GM21447 (cell line): ENCODE measurements at regions not wholly inside any gene's neighbourhood (a gene's known extent, or its start where the extent isn't known, plus 50 kb on each side); places are given as distances from the start of the nearest gene placed in this dataset.
"Not testable (repeated sequence)": the region's sequence is repeated elsewhere in the genome, so short reads cannot be mapped to it uniquely, and the experiment has no call there.

ENCODE experiments used
- ATAC-seq: cut with Tn5 transposase; IDR thresholded peaks from one replicate; pipeline ENCODE4 v1.9.1; 2021; ENCODE audit not compliant: unreplicated experiment

DNA sequence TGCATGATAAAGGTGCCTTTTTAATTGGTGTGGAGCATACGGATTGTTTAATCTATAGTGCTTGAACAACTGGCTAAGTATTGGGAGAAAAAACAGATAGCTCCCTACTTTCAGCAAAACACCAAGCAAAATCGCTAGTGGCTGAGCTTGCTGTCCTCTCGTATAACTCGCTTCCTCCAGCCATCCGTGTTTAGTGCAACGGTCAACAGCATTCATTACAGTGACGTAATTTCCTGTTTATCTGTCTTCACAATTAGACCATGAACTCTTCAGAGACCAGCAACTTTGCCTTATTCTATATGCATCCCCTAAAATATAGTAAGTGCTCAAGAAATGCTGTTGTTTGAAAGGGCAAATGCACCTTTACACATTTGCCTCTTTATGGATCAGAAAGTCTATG, 511.9 kb downstream of the HAPSTR1 start:
- no peak for ATAC-seq

DNA sequence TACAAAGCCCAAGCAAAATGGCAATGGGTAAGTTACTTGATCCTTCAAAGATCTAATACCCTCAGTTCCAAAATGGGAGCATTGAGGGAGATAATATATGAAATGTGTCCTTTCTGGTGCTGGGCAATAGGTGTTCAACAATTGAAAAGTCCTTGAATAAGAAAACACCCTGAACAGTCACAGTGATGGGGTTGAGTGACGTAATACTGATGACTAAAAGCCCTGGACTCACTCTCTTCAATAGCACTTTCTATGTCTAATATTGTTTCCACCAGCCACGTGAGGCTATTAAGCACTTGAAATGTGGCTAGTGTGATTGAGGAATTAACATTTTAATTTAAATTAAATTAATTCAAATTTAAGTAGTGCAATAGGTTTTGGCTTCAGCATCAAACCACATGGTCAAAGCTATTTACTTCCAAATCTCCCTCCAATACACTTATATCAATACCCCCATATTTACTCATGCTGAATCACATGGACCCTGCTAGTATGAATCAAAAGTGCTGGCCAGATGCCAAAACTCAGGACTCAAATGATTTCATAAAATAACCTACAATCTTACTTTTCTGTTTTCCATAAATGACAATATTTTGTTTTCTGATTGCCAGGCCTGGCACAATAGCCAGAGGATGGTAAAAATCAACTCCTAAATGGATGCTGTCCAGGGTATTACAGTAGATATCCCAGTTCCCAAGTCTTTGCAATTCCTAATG, 516.2 kb downstream of the HAPSTR1 start:
- ATAC-seq = no peak

DNA sequence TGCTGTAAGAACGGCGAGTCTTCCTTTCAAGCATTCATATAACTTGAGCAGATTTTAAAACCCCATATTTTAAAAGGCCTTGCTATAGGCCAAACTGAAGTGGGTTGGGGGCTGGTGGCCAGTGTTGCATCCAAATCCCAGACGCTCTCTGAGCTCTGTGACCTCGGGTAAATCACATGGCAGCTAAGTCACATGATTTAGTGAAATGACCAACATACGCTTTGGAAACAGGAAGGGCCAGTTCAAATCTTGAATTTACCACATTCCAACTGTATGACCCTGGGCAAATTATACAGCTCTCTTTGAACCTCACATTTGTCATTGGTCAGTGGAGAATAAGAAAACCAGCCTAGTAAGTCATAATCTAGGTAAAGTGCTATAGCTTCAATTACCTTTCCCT, 519.3 kb downstream of the HAPSTR1 start:
- ATAC-seq = no peak

DNA sequence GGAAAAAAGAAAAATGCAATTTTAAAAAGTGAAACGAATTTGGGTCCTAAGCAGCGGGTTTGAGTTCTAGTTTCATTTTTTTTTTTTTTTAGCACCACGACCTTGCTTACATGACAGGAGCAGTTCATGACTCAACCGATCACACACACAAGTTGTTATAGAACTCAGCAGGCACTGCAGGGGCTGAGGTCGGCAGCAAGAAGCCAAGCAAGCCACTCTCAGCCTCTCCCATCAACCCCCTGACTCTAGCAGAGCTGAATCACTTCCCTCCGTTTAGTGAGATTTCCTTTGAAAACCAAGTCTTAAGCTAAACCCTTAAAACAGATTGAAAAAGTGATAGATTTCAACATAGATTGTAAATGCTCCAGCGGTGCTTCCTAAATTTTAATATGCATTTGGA, 520.8 kb downstream of the HAPSTR1 start:
- ATAC-seq = no peak

DNA sequence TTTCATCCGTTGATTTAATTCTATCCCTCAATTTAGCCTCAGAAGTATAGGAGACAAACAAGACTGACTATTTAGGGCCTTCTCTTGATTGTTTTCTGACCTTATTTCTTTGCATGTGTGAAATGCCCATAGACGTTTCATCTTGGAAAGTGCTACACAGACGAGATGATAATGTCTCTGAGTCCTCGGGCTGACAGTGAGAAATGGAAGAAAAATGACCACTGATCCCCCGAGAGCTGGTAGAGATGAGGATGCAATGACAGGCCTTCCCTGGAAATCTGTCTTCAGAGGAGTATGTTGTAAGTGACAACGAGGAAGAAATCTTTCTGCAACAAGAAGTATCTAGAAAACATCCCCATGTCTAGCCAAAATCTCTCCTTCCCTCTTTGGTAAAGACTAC, 522.9 kb downstream of the HAPSTR1 start:
- ATAC-seq = no peak

DNA sequence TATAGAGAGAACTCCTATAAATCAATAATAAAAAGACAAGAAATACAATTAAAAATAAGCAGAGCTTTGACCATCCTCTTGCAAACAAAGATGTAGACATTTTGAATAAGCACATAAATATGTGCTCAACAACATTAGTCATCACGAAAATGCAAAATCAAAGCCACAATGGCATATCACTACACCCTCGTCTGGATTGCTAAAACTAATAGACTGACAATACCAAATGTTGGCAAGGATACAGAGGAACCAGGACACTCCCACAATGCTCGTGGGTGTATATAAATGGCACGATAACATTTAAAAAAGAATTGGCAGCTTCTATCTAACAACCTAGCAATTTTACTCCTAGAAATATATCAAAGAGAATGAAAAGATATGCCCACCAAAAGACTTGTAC, 530.8 kb downstream of the HAPSTR1 start:
- ATAC-seq = no peak

DNA sequence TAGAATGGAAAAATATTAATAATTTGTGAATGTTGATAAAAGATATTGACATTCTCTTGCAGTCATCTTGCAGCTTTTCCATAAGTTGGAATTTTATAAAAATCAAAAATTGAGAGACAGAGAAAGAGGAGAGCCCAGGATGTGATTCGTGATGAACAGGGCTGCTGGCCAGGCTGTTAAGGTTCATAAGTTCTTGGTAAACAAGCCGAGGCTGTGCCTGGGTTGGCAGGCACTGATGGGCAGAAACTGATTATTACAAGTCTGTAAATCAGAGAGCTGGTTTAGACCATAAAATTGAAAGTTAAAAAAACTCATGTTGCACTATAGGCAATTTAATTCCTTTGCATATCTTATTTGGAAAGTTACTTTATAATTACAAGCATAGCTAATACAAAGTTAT, 533.7 kb downstream of the HAPSTR1 start:
- no peak for ATAC-seq

DNA sequence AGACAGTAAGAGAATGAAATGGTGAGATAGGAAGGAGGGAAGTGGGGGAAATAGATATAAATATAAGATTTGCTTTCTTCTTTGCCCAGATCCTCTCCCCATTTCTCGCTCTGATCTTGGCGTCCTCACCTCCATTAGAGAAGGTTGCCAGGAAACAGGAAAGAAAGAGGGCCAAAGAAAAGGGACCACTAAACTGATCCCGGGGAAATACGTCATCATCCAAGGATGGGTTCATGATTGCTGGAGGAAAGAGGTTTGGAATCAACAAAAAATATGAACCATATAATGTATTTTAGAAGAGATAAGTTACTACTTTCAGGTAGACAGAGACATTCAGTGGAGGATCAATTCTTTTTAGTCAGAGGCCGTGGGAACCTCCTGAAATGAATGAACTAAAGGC, 536.0 kb downstream of the HAPSTR1 start:
- ATAC-seq = no peak

DNA sequence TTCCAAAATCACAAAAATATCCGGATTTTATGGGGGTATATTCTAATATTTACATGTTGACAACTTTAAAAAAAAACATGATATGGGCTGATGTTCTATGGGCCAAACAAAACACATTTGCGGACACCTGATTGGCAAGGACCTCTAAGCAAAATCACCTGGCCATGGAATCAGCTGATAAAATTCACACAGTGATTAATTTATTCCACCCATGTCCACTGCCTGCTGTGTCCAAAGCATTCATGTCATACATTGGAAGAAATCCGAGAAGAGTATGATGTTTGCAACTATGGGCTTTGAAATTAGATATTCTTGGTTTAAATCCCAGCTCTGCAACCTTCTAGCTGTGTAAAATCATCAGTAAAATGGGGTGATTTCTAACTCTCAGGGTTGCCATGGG, 538.7 kb downstream of the HAPSTR1 start:
- ATAC-seq = no peak

DNA sequence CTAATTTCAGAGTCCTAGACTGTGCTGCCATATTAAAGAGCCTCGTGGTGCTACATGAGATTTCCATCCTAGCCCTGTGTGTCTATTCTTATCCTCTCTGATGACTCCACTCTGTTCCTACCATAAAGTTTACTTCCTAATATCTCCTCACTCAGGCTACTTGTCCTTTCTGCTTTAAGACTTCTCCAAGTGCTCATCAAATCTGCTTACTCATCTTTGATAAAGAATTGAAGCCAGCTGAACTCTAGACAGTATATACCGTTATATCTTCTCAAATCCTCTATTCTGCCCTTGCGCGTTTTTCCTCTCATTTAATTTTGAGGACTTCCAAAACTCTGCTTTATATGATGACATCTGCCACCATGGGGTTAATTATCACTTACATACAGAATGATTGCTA, 539.5 kb downstream of the HAPSTR1 start:
- ATAC-seq = no peak

DNA sequence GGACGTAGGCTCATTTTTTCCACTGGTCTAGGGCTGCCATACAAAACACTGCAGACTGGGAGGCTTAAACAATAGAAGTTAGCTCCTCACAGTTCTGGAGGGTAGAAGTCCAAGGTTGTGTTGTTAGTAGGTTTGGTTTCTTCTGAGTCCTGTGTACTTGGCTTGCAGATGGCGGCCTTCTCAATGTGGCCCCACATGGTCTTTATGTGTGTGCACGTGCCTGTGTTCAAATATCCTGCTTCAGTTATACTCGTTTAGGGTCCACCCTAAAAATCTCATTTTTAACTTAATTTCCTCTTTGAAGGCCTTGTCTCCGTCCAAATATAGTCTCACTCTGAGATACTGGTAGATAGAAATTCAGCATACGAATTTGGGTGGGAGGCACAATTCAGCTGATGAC, 542.4 kb downstream of the HAPSTR1 start:
- ATAC-seq = no peak

DNA sequence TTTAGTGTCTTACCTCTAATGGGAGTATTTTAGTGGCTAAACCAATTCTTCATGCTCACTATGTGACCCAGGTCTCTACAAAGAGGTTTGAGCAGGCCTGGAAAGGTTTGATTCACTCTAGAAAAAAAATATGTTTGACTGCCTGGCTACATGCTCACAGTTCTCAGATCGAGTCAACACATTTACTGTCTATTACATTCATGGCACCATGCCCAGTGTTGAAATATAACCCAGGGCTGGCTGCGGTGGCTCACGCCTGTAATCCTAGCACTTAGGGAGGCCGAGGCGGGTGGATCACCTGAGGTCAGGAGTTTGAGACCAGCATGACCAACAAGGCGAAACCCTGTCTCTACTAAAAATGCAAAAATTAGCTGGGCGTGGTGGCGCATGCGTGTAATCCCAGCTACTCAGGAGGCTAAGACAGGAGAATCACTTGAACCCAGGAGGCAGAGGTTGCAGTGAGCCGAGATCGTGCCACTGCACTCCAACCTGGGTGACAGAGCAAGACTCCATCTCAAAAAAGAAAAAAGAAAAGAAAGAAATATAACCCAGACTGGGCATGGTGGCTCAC, 543.8 kb downstream of the HAPSTR1 start:
- ATAC-seq = not testable (repeated sequence)

DNA sequence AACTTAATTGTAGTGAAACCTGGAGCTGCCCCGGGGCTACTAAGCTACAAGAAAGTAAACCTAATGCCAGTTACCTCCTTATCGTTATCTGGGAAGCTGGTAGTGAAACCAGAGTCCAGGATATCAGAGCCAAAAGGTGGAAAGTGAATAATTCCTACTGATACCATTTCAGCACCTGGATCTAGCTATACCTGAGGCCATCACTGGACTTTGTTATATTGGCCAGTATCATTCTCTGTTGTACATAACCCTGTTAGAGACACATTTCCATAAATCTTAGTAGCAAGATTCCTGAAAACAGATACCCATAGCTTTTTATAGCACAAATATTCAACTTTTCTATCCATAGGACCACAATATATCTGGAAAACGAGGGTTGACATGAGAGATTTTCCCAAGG, 538.0 kb downstream of the GRIN2A start:
- ATAC-seq = no peak

DNA sequence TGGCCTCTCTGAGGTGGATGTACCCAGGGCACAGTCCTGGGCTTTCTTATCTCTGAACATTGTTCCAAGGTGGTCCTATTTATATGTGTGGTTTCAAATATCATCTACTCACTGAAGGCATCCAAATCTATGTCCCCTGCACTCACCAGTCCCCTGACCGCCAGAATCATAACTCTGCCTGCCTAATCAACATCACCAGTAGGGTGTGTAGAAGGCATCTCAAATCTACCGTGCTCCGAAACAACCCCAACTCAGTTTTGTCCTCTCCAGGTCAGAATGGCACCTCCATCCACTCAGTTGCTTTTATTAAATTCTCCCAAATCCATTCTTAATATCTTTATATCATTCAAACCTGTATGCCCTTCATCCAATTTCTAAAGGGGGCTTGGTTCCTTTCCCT, 536.3 kb downstream of the GRIN2A start:
- ATAC-seq = no peak

DNA sequence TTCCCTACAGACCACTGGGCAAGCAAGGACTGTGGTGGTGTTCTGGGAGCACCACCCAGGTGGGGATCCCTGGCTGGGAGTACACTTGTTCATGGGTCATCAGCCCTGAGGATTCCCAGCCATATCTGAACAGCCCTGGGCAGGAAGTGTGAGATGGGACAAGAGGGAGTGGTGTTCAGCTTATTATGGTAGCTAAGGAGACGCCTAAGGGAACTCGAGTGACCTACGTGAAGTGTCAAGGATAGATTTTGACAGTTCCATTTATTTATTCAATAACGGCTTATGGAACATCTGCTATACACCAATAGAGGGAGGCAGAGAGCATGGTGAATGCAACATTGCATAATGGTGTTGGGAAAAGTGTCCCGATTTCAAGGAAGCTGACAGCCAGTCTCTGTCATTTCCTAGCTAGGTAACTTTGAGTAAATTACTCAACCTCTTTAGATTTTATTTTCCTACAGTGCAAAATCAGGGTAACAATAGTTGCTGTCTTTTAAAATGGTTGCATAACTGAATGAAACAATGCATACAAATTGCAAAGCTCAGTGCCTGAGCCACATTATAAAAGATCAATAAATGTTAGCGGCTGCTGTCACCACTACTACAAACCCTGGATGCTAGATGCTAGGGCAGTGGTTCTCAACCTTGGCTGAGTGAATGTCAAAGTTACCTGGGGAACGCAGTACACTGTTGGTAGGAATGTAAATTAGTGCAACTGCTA, 534.1 kb downstream of the GRIN2A start:
- ATAC-seq = no peak

DNA sequence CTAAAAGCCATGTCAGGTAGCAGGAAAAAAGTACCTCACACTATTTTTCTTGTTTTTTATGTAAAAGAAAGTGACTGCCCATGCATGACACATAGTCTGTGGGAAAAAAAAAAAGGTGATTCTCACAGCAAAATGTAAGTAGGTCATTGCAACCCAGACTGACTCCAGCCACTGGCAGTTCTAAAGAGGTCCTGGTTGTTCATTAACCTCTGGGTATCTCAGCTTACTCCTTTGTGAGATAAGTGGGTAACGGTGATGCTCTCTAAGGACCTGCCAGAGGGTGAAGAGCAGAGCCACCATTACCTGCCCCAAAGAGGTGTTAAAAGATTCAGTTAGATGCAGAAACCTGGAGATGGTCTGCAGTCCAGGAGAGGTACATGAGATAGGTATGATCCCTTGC, 531.9 kb downstream of the GRIN2A start:
- no peak for ATAC-seq

DNA sequence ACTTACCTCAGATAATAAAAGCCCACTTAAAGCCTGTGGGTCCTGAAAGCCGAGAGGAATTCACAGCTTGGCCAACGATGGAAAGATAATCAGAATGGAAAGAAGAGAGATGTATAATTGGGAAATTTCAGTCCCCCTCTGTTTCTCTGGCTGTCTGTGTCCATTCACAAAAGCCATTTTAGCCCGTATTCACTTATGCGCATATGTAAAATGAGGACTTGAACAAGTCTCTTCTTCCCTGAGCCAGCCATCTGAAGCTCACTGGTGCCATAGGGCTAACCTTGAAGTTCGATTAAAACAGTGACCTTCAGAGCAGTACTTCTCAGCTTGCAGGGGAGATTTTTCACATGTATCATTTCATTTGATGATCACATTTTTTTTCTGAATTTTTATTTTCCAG, 527.2 kb downstream of the GRIN2A start:
- no peak for ATAC-seq

DNA sequence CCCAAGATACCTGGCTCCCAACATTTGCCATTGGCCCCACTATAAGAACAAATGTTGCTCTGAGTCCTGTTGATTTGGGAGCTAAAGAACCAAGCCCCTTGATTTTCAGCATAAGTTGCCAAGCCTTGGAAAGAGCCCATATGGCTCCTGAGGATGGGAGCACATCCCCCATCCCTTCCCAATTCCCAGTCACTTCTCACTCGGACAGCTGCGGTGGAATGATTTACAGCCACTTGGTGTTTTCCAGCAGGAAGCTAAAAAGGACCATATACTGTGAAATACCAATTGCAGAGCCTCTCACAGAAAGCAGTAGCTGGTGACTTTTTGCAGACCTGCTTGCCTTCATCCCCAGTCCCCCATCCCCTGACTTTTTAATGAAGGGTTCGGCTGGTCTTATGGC, 524.6 kb downstream of the GRIN2A start:
- no peak for ATAC-seq

DNA sequence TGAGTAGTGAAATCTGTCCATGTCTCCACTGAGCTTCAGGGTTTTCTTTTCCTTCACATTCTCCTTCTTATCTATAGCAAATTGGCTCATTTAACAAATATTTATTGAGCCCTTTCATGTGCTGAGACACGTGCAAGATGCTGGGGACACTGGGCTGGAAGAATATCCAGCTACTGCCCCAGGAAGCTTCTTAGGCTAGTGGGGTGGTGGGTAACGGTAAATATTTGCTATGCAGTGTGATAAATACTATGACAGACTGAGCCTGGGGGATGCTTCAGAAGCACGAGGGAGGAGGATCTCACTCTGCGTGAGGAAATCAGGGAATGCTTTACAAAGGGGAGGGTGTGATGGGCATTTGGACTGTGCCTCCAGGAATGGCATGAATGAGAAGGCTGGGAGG, 524.1 kb downstream of the GRIN2A start:
- no peak for ATAC-seq

DNA sequence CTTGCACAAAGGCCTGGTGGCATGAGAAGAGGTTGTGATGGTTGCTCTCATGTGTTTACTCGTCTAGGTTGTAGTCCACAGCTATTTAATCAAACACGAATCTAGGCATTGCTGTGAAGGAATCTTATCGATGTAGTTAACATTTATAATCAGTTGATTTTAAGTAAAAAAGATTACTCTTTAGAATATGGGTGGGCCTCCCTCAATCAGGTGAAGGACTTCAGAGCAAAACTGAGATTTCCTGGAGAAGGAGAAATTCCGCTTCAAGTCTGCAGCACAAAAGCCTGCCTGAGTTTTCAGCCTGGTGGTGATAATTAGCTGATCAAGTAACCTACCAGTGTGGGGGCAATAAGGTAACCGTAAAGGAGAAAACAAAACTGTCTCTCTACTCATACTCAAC, 523.6 kb downstream of the GRIN2A start:
- no peak for ATAC-seq

DNA sequence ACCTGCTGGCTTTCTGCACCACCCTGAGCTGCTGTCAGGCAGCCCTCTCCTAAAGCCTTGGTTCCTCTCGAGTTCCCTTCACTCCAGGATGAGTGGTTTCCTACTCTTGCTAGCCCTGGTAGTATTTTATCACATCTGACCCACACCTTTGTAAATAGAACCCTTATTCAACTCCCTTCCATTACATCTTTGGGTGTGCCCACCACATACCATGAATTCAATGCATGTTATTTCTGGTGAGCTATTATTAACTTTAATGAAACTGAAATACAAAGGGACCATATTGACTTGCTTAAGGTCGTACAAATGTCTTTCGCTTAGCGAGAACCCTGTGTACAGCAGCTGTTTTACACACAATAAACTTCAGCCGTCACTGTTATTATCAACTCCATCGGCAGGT, 521.3 kb downstream of the GRIN2A start:
- no peak for ATAC-seq

DNA sequence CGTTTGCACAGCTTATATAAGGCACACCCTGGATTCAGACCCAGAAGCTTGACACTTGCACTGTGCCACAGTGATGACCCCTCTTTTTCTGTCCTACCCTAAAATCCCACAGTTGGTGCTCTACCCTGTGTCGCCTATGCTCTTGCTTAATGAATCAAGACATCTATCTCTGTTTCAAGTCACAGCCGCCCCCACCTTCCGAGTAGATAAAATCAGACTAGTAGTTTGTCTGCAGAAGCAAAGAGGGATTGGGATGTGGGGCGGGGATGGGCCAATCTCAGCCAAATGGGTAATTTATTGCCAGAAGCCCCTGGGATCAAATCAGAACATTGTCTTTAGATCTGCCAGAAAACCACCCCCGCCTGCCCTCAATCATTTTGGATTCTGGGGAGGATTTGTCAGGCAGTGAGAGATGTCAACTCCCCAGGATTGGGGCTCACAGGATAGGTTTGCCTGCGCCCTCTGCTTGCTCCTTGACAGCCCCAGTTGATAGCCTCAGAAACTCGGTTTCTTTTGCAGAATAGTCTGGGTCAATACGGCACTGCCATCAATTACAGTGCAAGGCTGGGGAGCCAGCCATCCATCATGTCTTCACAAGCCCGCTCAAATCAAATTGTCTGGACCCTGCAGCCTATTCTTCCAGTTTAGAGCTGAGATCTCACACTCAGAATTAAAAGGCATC, 520.8 kb downstream of the GRIN2A start:
- ATAC-seq = no peak
